GM19395 (cell line): ENCODE measurements at regions not wholly inside any gene's neighbourhood (a gene's known extent, or its start where the extent isn't known, plus 50 kb on each side); places are given as distances from the start of the nearest gene placed in this dataset.
A peak's percentile ranks its signal among the peaks of the same experiment; 100 is the strongest.
"Not testable (repeated sequence)": the region's sequence is repeated elsewhere in the genome, so short reads cannot be mapped to it uniquely, and the experiment has no call there.

Source experiments
- ATAC-seq: cut with Tn5 transposase; IDR thresholded peaks from one replicate; pipeline ENCODE4 v1.9.1; 2021; ENCODE audit warnings: mild to moderate bottlenecking, moderate library complexity; ENCODE audit not compliant: unreplicated experiment

- no peak for ATAC-seq
Measured at GRCh38 chr3:194054540-194054939, 81.4 kb upstream of the HES1 start.

GRCh38 chr3:194054961-194055360, 81.0 kb upstream of the HES1 start:
- ATAC-seq = no peak

- not testable (repeated sequence) for ATAC-seq
Measured at GRCh38 chr3:194056323-194056722, 79.6 kb upstream of the HES1 start.

- ATAC-seq = no peak
Measured at GRCh38 chr3:194056731-194057415, 79.1 kb upstream of the HES1 start.

- no peak for ATAC-seq
Measured at GRCh38 chr3:194057570-194058188, 78.3 kb upstream of the HES1 start.

- peak; percentile 65 for ATAC-seq
Measured at GRCh38 chr3:194058189-194058571, 77.8 kb upstream of the HES1 start.

GRCh38 chr3:194058753-194059152, 77.2 kb upstream of the HES1 start:
- ATAC-seq = no peak

GRCh38 chr3:194061421-194062030, 74.4 kb upstream of the HES1 start:
- no peak for ATAC-seq

- ATAC-seq = no peak
Measured at GRCh38 chr3:194062830-194063229, 73.1 kb upstream of the HES1 start.

GRCh38 chr3:194064380-194065332, 71.3 kb upstream of the HES1 start:
- no peak for ATAC-seq

GRCh38 chr3:194067327-194067726, 68.6 kb upstream of the HES1 start:
- not testable (repeated sequence) for ATAC-seq

GRCh38 chr3:194067949-194068362, 68.0 kb upstream of the HES1 start:
- no peak for ATAC-seq

GRCh38 chr3:194069421-194070219, 66.3 kb upstream of the HES1 start:
- ATAC-seq = no peak

GRCh38 chr3:194070220-194070633, 65.7 kb upstream of the HES1 start:
- no peak for ATAC-seq

- peak; percentile 96 for ATAC-seq
Measured at GRCh38 chr3:194070634-194071409, 65.1 kb upstream of the HES1 start.

- ATAC-seq = no peak
Measured at GRCh38 chr3:194072097-194072428, 63.9 kb upstream of the HES1 start.

- ATAC-seq = no peak
Measured at GRCh38 chr3:194072691-194073279, 63.2 kb upstream of the HES1 start.

GRCh38 chr3:194073926-194074325, 62.0 kb upstream of the HES1 start:
- ATAC-seq = no peak

GRCh38 chr3:194075088-194075615, 60.8 kb upstream of the HES1 start:
- ATAC-seq = no peak
